Natural killer cell (primary cell): ENCODE measurements at regions not wholly inside any gene's neighbourhood (a gene's known extent, or its start where the extent isn't known, plus 50 kb on each side); places are given as distances from the start of the nearest gene placed in this dataset.

ENCODE experiments used
- ATAC-seq, 3 donors: fragments of 150-1000 bp in 2 of 3; fragments of 200-7000 bp in 1 of 3; cut with Tn5 transposase; 1 replicate in 1 of 3; 2 replicates in 2 of 3; pipeline ENCODE4 v1.10.0; 2021; ENCODE audit warnings: mild to moderate bottlenecking in 2 of 3, moderate library complexity in 2 of 3
- DNase-seq, 2 donors: peaks; one replicate each; pipeline versions ENCODE4 v3.0.0 to v3.0.0-alpha.2; 2013 to 2021; ENCODE audit warnings: mixed read lengths in 1 of 2
- H3K27ac ChIP-seq: one replicate; pipeline ENCODE4 v1.5.1; 2013; ENCODE audit warnings: mild to moderate bottlenecking, low read length
- H3K27me3 ChIP-seq: one replicate; pipeline ENCODE4 v1.6.1; 2013; ENCODE audit warnings: low read length; ENCODE audit not compliant: control insufficient read depth, insufficient read depth
- H3K36me3 ChIP-seq: one replicate; pipeline ENCODE4 v1.6.1; 2013; ENCODE audit warnings: low read length; ENCODE audit not compliant: control insufficient read depth, insufficient read depth
- H3K4me1 ChIP-seq: one replicate; pipeline ENCODE4 v1.6.1; 2013; ENCODE audit warnings: low read length; ENCODE audit not compliant: control insufficient read depth, insufficient read depth
- H3K4me3 ChIP-seq: one replicate; pipeline ENCODE4 v1.5.1; 2013; ENCODE audit warnings: low read length
- H3K9me3 ChIP-seq: one replicate; pipeline ENCODE4 v1.6.1; 2013; ENCODE audit warnings: low read length; ENCODE audit not compliant: control insufficient read depth, insufficient read depth
- H3K27ac Mint-ChIP-seq, 2 donors: one replicate each; pipeline ENCODE4 v1.8.0; 2022; ENCODE audit warnings: mild to moderate bottlenecking in 2 of 2, mixed read lengths in 2 of 2, moderate library complexity in 1 of 2
- H3K27me3 Mint-ChIP-seq, 2 donors: one replicate each; pipeline ENCODE4 v1.8.0; 2022; ENCODE audit warnings: low read depth in 2 of 2, mixed read lengths in 2 of 2
- H3K36me3 Mint-ChIP-seq: one replicate; pipeline ENCODE4 v1.8.0; 2022; ENCODE audit warnings: mixed read lengths
- H3K4me1 Mint-ChIP-seq, 2 donors: one replicate each; pipeline ENCODE4 v1.8.0; 2022; ENCODE audit warnings: mixed read lengths in 2 of 2
- H3K4me3 Mint-ChIP-seq: one replicate; pipeline ENCODE4 v1.8.0; 2022; ENCODE audit warnings: mild to moderate bottlenecking, moderate library complexity, mixed read lengths
- H3K9me3 Mint-ChIP-seq, 2 donors: one replicate each; pipeline ENCODE4 v1.8.0; 2022; ENCODE audit warnings: mixed read lengths in 2 of 2
- CTCF ChIP-seq: fragments of 200-600 bp; IDR thresholded peaks from one replicate; pipeline ENCODE4 v1.8.0; 2022; ENCODE audit warnings: antibody characterized with exemption
- WGBS: methylation state at CpG from one replicate; pipeline ENCODE4 v1.1.7; 2013; ENCODE audit warnings: missing lambda C conversion rate; ENCODE audit not compliant: insufficient coverage; 5-methylcytosine and 5-hydroxymethylcytosine counted together
- intact Hi-C: fragments of 100-400 bp; cut with micrococcal nuclease; formaldehyde crosslinking; loops from one replicate; pipeline ENCODE4 v1.14.2; 2022

- Mint-ChIP-seq H3K9me3 (no peaks in the 10 kb centered on the region), H3K4me1 (no peaks in the 10 kb centered on the region), H3K36me3 (no peaks in the 10 kb centered on the region), H3K4me3 (no peak overlapping the region), H3K27ac (no peak overlapping the region), H3K27me3 (peaks cover 15 to 23% of the 10 kb centered on the region in 2 donors)
- WGBS = 76% methylated on average over 2 of the region's 2 CpGs
- no peaks in the 10 kb centered on the region for H3K36me3 ChIP-seq
- H3K9me3 ChIP-seq = no peaks in the 10 kb centered on the region
- peaks cover 5% of the 10 kb centered on the region for H3K27me3 ChIP-seq
- TF ChIP-seq CTCF = no peak
- ATAC-seq (no peak), DNase-seq (no peak)
- intact Hi-C loops = no loop called here
- no peak overlapping the region for H3K27ac ChIP-seq
- H3K4me1 ChIP-seq = no peaks in the 10 kb centered on the region
- H3K4me3 ChIP-seq = no peak overlapping the region
These were observed 77.9 kb upstream of the HOXC13 start for GRCh38 chr12:53860426-53861345.

- no peaks in the 10 kb centered on the region for H3K36me3 ChIP-seq
- no peaks in the 10 kb centered on the region for H3K9me3 ChIP-seq
- Mint-ChIP-seq H3K27ac (no peak overlapping the region), H3K4me3 (no peak overlapping the region), H3K9me3 (no peaks in the 10 kb centered on the region), H3K4me1 (no peaks in the 10 kb centered on the region), H3K36me3 (no peaks in the 10 kb centered on the region), H3K27me3 (peaks cover 15 to 23% of the 10 kb centered on the region in 2 donors)
- 79% methylated on average over 2 of the region's 3 CpGs for WGBS
- DNase-seq (no peak), ATAC-seq (no peak)
- peaks cover 5% of the 10 kb centered on the region for H3K27me3 ChIP-seq
- H3K27ac ChIP-seq = no peak overlapping the region
- no peak overlapping the region for H3K4me3 ChIP-seq
- intact Hi-C loops = no loop called here
- H3K4me1 ChIP-seq = no peaks in the 10 kb centered on the region
- no peak for TF ChIP-seq CTCF
These were observed 76.4 kb upstream of the HOXC13 start for GRCh38 chr12:53862206-53862605.

GRCh38 chr12:53862831-53863230 lies 75.8 kb upstream of the HOXC13 start:
- Histone ChIP-seq H3K4me1 (no peaks in the 10 kb centered on the region), H3K27me3 (peaks cover 5% of the 10 kb centered on the region), H3K36me3 (no peaks in the 10 kb centered on the region), H3K9me3 (no peaks in the 10 kb centered on the region), H3K4me3 (no peak overlapping the region), H3K27ac (no peak overlapping the region)
- Mint-ChIP-seq H3K27me3 (peaks cover 19 to 27% of the 10 kb centered on the region in 2 donors), H3K36me3 (no peaks in the 10 kb centered on the region), H3K27ac (no peak overlapping the region), H3K4me1 (no peaks in the 10 kb centered on the region), H3K9me3 (no peaks in the 10 kb centered on the region), H3K4me3 (no peak overlapping the region)
- DNase-seq = no peak
- WGBS = 88% methylated on average over 2 of the region's 2 CpGs
- intact Hi-C loops = no loop called here
- ATAC-seq = no peak
- TF ChIP-seq CTCF = no peak
